Loucy (cell line): ENCODE measurements at regions not wholly inside any gene's neighbourhood (a gene's known extent, or its start where the extent isn't known, plus 50 kb on each side); places are given as distances from the start of the nearest gene placed in this dataset.

Source experiments
- EZH2phosphoT487 ChIP-seq: fragments of 200-600 bp; IDR thresholded peaks from 2 replicates; pipeline ENCODE4 v1.6.1; 2018; ENCODE audit warnings: antibody characterized with exemption, mild to moderate bottlenecking, moderate library complexity, borderline replicate concordance
- TF ChIP-seq, protein P1 (sequence below): fragments of 200-600 bp; sonication (generic); conservative IDR thresholded peaks from 2 replicates; pipeline ENCODE4 v1.5.1; 2014; ENCODE audit warnings: mild to moderate bottlenecking, antibody characterized with exemption, low read length

DNA sequence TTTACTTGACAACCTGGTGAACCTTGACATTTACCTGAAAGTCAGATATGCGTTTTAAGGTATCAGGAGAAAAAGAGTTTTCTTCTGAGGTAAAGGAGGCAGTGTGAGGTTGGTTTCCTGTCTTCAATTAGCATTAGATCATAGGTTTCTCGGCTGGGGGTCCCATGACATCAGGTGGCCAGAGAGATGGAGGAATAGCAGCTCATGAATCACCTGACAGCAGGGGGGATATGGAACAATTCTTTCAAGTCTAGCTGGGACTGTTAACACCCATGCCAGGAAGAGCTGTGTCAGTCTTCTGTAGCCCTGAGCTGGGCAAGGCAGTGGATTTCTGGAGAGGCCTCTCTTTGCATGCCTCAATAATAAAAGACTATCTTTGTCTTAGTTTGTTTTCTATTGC, 108.0 kb upstream of the TMEM170B start:
- TF ChIP-seq, protein P1, sequence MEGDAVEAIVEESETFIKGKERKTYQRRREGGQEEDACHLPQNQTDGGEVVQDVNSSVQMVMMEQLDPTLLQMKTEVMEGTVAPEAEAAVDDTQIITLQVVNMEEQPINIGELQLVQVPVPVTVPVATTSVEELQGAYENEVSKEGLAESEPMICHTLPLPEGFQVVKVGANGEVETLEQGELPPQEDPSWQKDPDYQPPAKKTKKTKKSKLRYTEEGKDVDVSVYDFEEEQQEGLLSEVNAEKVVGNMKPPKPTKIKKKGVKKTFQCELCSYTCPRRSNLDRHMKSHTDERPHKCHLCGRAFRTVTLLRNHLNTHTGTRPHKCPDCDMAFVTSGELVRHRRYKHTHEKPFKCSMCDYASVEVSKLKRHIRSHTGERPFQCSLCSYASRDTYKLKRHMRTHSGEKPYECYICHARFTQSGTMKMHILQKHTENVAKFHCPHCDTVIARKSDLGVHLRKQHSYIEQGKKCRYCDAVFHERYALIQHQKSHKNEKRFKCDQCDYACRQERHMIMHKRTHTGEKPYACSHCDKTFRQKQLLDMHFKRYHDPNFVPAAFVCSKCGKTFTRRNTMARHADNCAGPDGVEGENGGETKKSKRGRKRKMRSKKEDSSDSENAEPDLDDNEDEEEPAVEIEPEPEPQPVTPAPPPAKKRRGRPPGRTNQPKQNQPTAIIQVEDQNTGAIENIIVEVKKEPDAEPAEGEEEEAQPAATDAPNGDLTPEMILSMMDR: no peak
- no peak for TF ChIP-seq EZH2phosphoT487
